Heart right ventricle (tissue), 16 donors: ENCODE measurements at regions not wholly inside any gene's neighbourhood (a gene's known extent, or its start where the extent isn't known, plus 50 kb on each side); places are given as distances from the start of the nearest gene placed in this dataset.

ENCODE experiments used
- ATAC-seq, 8 donors: fragments of 200-7000 bp; cut with Tn5 transposase; one replicate each; pipeline ENCODE4 v1.9.1; 2020; ENCODE audit warnings: mild to moderate bottlenecking in 8 of 8, moderate library complexity in 8 of 8, moderate number of reproducible peaks in 1 of 8
- DNase-seq, 2 donors: peaks; one replicate each; pipeline ENCODE4 v3.0.0-alpha.2; 2020
- H3K27ac ChIP-seq, 10 donors: fragments of 200-600 bp; sonication (generic) in 2 of 10; one replicate each; pipeline versions ENCODE4 v1.5.0 to v1.8.0; 2020 to 2022; ENCODE audit warnings: mild to moderate bottlenecking in 3 of 10
- H3K27me3 ChIP-seq, 7 donors: fragments of 200-600 bp; one replicate each; pipeline ENCODE4 v1.8.0; 2021 to 2022; ENCODE audit warnings: mild to moderate bottlenecking in 2 of 7
- H3K36me3 ChIP-seq, 9 donors: fragments of 200-600 bp; sonication (generic) in 1 of 9; one replicate each; pipeline versions ENCODE4 v1.5.0 to v1.8.0; 2020 to 2022; ENCODE audit warnings: mild to moderate bottlenecking in 2 of 9
- H3K4me1 ChIP-seq, 9 donors: fragments of 200-600 bp; sonication (generic) in 1 of 9; one replicate each; pipeline versions ENCODE4 v1.5.0 to v1.8.0; 2020 to 2022; ENCODE audit warnings: mild to moderate bottlenecking in 4 of 9
- H3K4me3 ChIP-seq, 10 donors: fragments of 200-600 bp; sonication (generic) in 2 of 10; one replicate each; pipeline versions ENCODE4 v1.5.0 to v1.8.0; 2020 to 2022; ENCODE audit warnings: mild to moderate bottlenecking in 7 of 10, moderate library complexity in 2 of 10
- H3K9me3 ChIP-seq, 11 donors: fragments of 200-600 bp in 10 of 11; sonication (generic) in 2 of 11; one replicate each; pipeline versions ENCODE4 v1.5.0 to v1.8.0; 2013 to 2022; ENCODE audit warnings: mild to moderate bottlenecking in 2 of 11, control low read depth in 1 of 11, moderate library complexity in 1 of 11
- CTCF ChIP-seq, 9 donors: fragments of 200-600 bp; sonication (generic) in 2 of 9; IDR thresholded peaks; one replicate each; pipeline versions ENCODE4 v1.5.0 to v1.8.0; 2021 to 2022; ENCODE audit warnings: antibody characterized with exemption in 9 of 9, mild to moderate bottlenecking in 5 of 9, moderate library complexity in 1 of 9
- WGBS, 2 donors: extraction: QIAGEN DNeasy Blood & Tissue Kit; methylation state at CpG; one replicate each; pipeline ENCODE4 v1.1.7; 2013; ENCODE audit warnings: inconsistent platforms in 1 of 2; 5-methylcytosine and 5-hydroxymethylcytosine counted together
- intact Hi-C, 10 donors: fragments of 100-400 bp; cut with DNase I; formaldehyde crosslinking; loops; one replicate each; pipeline versions ENCODE4 v1.11.1 to v1.14.2; 2022
- donor health status: Arrhythmogenic right ventricular cardiomyopathy.
- donor health status: ischemic (EF 13 %, LVEDD 7.1; RV severe dilation, severe dysfunction).
- donor health status: healthy with polysubstance abuse.
- donor health status: DM: no; HTN: yes; CAD: no.
- donor health status: DM: no; HTN: no; CAD: no.
- donor health status: ischemic (EF 25% LVEDD 6.9; RV normal size, moderate dysfunction).
- donor health status: ischemic (EF 25% LVEDD 5.7; RV mildly dilated, moderate dysfunction).
- donor health status: healthy.
- donor health status: DM: yes; HTN: yes; CAD: no.
- donor health status: Ischemic cardiomyopathy.
- donor health status: ischemic (EF 35%, LVEDD 5.7; RV mildly dilated, moderate dysfunction).
- donor health status: nonischemic (EF 11% LVEDD 7.7; RV severe dilation, severe dysfunction).
- donor health status: DM: yes; HTN: yes; CAD: no.
- donor health status: PGD.
- donor health status: ischemic (EF 29% LVEDD 5.4; RV normal size, mild dysfunction).
- donor health status: nonischemic (EF 23%, LVEDD 6.1; RV moderate dilation, normal function).

GRCh38 chr16:18049547-18050133 is 286.9 kb downstream of the NPIPA8 start:
- TF ChIP-seq CTCF (IDR thresholded peaks at IDR 0.05): no peak
- H3K4me1 ChIP-seq: no peaks in the 10 kb centered on the region
- no peak overlapping the region for H3K27ac ChIP-seq
- ATAC-seq: no peak
- peaks cover 0 to 33% (median 0%) of the 10 kb centered on the region in 7 donors for H3K27me3 ChIP-seq
- H3K36me3 ChIP-seq: no peaks in the 10 kb centered on the region
- H3K9me3 ChIP-seq: peaks cover 0 to 4% (median 0%) of the 10 kb centered on the region in 11 donors
- intact Hi-C loops: no loop called here
- H3K4me3 ChIP-seq: no peak overlapping the region
- 67 to 71% methylated on average over 6 of the region's 6 CpGs for WGBS, 2 donors
- DNase-seq: no peak

GRCh38 chr16:18048853-18049546 is 287.5 kb downstream of the NPIPA8 start:
- TF ChIP-seq CTCF (IDR thresholded peaks at IDR 0.05): no peak
- Histone ChIP-seq H3K4me3 (no peak overlapping the region), H3K36me3 (no peaks in the 10 kb centered on the region), H3K4me1 (no peaks in the 10 kb centered on the region), H3K27ac (no peak overlapping the region), H3K9me3 (peaks cover 0 to 4% (median 0%) of the 10 kb centered on the region in 11 donors), H3K27me3 (peaks cover 0 to 34% (median 0%) of the 10 kb centered on the region in 7 donors)
- no peak for DNase-seq
- no peak for ATAC-seq
- intact Hi-C loops: no loop called here
- WGBS, 2 donors: 80 to 83% methylated on average over 4 of the region's 4 CpGs

GRCh38 chr16:18047761-18048160 is 288.8 kb downstream of the NPIPA8 start:
- H3K36me3 ChIP-seq: no peaks in the 10 kb centered on the region
- peaks cover 0 to 34% (median 0%) of the 10 kb centered on the region in 7 donors for H3K27me3 ChIP-seq
- ATAC-seq (no peak), DNase-seq (no peak)
- no peak overlapping the region for H3K4me3 ChIP-seq
- H3K27ac ChIP-seq: no peak overlapping the region
- intact Hi-C loops: no loop called here
- H3K9me3 ChIP-seq: peaks cover 0 to under 1% (median 0%) of the 10 kb centered on the region in 11 donors
- WGBS, 2 donors: 85 to 88% methylated on average over 6 of the region's 6 CpGs
- no peak for TF ChIP-seq CTCF (IDR thresholded peaks at IDR 0.05)
- no peaks in the 10 kb centered on the region for H3K4me1 ChIP-seq

- no peak for TF ChIP-seq CTCF (IDR thresholded peaks at IDR 0.05)
- Histone ChIP-seq H3K4me3 (no peak overlapping the region), H3K4me1 (no peaks in the 10 kb centered on the region), H3K27ac (no peak overlapping the region), H3K27me3 (peaks cover 0 to 23% (median 0%) of the 10 kb centered on the region in 7 donors), H3K36me3 (no peaks in the 10 kb centered on the region), H3K9me3 (no peaks in the 10 kb centered on the region)
- intact Hi-C loops: no loop called here
- WGBS, 2 donors: 64 to 71% methylated on average over 6 of the region's 6 CpGs
- ATAC-seq (no peak), DNase-seq (no peak)
Measured at GRCh38 chr16:18045356-18045755, 291.2 kb downstream of the NPIPA8 start.
